ENCODE measurements at regions not wholly inside any gene's neighbourhood (a gene's known extent, or its start where the extent isn't known, plus 50 kb on each side); places are given as distances from the start of the nearest gene placed in this dataset.
A peak's percentile ranks its signal among the peaks of the same experiment; 100 is the strongest.
"Not testable (repeated sequence)": the region's sequence is repeated elsewhere in the genome, so short reads cannot be mapped to it uniquely, and the experiment has no call there.

GRCh38 chr2:105691947-105692390, 52.7 kb upstream of the NCK2 start:
- no peak for DNase-seq

GRCh38 chr2:105690566-105690965, 54.1 kb upstream of the NCK2 start:
- no peak for DNase-seq

GRCh38 chr2:105689484-105689883, 55.2 kb upstream of the NCK2 start:
- no peak for DNase-seq

- DNase-seq: no peak
Measured at GRCh38 chr2:105688946-105689345, 55.8 kb upstream of the NCK2 start.

- DNase-seq: no peak
Measured at GRCh38 chr2:105686588-105686987, 58.1 kb upstream of the NCK2 start.

GRCh38 chr2:105683011-105683492, 61.7 kb upstream of the NCK2 start:
- DNase-seq: peak; percentile 29 to 51

- DNase-seq: no peak
Measured at GRCh38 chr2:105682401-105682800, 62.3 kb upstream of the NCK2 start.

- no peak for DNase-seq
Measured at GRCh38 chr2:105681927-105682326, 62.8 kb upstream of the NCK2 start.

GRCh38 chr2:105680357-105680756, 64.4 kb upstream of the NCK2 start:
- DNase-seq: no peak

GRCh38 chr2:105678346-105678745, 66.4 kb upstream of the NCK2 start:
- no peak for DNase-seq

- DNase-seq: no peak
Measured at GRCh38 chr2:105677901-105678300, 66.8 kb upstream of the NCK2 start.

- no peak for DNase-seq
Measured at GRCh38 chr2:105675841-105676240, 68.9 kb upstream of the NCK2 start.

- no peak for DNase-seq
Measured at GRCh38 chr2:105674859-105675541, 69.7 kb upstream of the NCK2 start.

GRCh38 chr2:105674401-105674800, 70.3 kb upstream of the NCK2 start:
- DNase-seq: no peak

- no peak for DNase-seq
Measured at GRCh38 chr2:105671156-105671555, 73.6 kb upstream of the NCK2 start.

GRCh38 chr2:105669384-105669891, 75.3 kb upstream of the NCK2 start:
- DNase-seq: no peak

- no peak for DNase-seq
Measured at GRCh38 chr2:105665480-105665879, 79.2 kb upstream of the NCK2 start.

- no peak for DNase-seq
Measured at GRCh38 chr2:105660489-105660888, 84.2 kb upstream of the NCK2 start.

GRCh38 chr2:105655723-105656606, 88.7 kb upstream of the NCK2 start:
- DNase-seq: not testable (repeated sequence)

- no peak for DNase-seq
Measured at GRCh38 chr2:105655244-105655643, 89.5 kb upstream of the NCK2 start.

GRCh38 chr2:105654474-105655004, 90.2 kb upstream of the NCK2 start:
- DNase-seq: no peak

- no peak for DNase-seq
Measured at GRCh38 chr2:105653302-105653701, 91.4 kb upstream of the NCK2 start.

- no peak for DNase-seq
Measured at GRCh38 chr2:105652014-105652796, 92.5 kb upstream of the NCK2 start.
